Body of pancreas (tissue), 4 donors: ENCODE measurements at regions not wholly inside any gene's neighbourhood (a gene's known extent, or its start where the extent isn't known, plus 50 kb on each side); places are given as distances from the start of the nearest gene placed in this dataset.

Experiments used
- POLR2A ChIP-seq, 3 donors: fragments of 450-650 bp; IDR thresholded peaks; one replicate each; pipeline ENCODE4 v1.6.1; 2016; ENCODE audit warnings: antibody characterized with exemption in 3 of 3, mild to moderate bottlenecking in 2 of 3
- TF ChIP-seq, protein P1 (sequence below), 7 experiments: fragments of 450-650 bp in 4 of 7; fragments of 200-600 bp in 3 of 7; sonication (generic) in 3 of 7; IDR thresholded peaks; one replicate each; pipeline ENCODE4 v1.5.1; 2016 to 2019; ENCODE audit warnings: antibody characterized with exemption in 7 of 7

DNA sequence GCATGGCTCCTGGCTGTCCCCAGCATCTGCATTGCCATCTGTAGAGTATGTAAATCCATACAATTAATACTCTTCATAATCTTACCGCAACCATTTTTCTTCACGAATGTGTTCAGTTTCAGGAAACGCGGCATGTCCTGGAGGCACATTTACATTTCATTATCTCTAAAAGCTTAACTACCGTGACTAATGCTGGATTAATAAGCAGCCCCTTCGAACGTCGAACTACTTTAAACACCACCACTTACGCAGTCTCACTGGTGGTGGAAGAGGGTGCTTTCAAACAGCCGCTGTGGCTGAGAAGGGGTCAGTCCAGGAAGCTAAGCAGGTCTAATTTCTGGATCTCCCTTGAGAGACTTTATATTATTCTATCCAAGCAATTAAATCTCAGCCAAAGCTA lies 85.6 kb downstream of the C5orf15 start:
- TF ChIP-seq, protein P1, sequence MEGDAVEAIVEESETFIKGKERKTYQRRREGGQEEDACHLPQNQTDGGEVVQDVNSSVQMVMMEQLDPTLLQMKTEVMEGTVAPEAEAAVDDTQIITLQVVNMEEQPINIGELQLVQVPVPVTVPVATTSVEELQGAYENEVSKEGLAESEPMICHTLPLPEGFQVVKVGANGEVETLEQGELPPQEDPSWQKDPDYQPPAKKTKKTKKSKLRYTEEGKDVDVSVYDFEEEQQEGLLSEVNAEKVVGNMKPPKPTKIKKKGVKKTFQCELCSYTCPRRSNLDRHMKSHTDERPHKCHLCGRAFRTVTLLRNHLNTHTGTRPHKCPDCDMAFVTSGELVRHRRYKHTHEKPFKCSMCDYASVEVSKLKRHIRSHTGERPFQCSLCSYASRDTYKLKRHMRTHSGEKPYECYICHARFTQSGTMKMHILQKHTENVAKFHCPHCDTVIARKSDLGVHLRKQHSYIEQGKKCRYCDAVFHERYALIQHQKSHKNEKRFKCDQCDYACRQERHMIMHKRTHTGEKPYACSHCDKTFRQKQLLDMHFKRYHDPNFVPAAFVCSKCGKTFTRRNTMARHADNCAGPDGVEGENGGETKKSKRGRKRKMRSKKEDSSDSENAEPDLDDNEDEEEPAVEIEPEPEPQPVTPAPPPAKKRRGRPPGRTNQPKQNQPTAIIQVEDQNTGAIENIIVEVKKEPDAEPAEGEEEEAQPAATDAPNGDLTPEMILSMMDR (IDR thresholded peaks at IDR 0.05), result no peak
- no peak for TF ChIP-seq POLR2A (IDR thresholded peaks at IDR 0.05)
